ENCODE measurements at regions not wholly inside any gene's neighbourhood (a gene's known extent, or its start where the extent isn't known, plus 50 kb on each side); places are given as distances from the start of the nearest gene placed in this dataset.

DNA sequence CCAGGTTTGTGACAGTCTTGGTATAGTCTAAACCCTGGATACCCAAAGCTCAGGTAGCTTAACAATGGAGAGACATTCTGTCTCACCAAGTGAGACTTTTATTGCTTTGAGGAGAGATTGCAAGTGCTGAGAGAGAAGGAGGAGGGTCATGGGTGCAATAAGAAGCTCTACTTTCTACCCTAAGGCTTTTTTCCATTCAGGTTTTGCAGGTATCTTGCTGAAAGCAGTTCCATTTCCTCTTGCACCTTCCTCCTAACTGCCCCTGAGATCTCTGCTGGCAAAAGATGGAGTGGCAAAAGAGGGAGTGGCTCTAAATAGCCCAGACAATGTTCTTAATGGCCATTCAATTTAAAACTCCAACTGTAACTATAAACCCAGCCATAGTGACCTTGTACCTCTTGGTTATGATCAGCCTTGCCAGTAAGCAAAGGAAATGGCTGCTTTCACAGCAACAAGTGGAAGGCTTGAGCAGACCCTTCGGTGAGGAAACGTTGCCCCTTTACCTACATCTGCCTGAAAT is 105.6 kb upstream of the CPEB2 start:
- TF ChIP-seq, protein P1, sequence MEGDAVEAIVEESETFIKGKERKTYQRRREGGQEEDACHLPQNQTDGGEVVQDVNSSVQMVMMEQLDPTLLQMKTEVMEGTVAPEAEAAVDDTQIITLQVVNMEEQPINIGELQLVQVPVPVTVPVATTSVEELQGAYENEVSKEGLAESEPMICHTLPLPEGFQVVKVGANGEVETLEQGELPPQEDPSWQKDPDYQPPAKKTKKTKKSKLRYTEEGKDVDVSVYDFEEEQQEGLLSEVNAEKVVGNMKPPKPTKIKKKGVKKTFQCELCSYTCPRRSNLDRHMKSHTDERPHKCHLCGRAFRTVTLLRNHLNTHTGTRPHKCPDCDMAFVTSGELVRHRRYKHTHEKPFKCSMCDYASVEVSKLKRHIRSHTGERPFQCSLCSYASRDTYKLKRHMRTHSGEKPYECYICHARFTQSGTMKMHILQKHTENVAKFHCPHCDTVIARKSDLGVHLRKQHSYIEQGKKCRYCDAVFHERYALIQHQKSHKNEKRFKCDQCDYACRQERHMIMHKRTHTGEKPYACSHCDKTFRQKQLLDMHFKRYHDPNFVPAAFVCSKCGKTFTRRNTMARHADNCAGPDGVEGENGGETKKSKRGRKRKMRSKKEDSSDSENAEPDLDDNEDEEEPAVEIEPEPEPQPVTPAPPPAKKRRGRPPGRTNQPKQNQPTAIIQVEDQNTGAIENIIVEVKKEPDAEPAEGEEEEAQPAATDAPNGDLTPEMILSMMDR (IDR thresholded peaks at IDR 0.05) = no peak
- TF ChIP-seq POLR2A (IDR thresholded peaks at IDR 0.05) = no peak
